ENCODE measurements at regions not wholly inside any gene's neighbourhood (a gene's known extent, or its start where the extent isn't known, plus 50 kb on each side); places are given as distances from the start of the nearest gene placed in this dataset.

DNA sequence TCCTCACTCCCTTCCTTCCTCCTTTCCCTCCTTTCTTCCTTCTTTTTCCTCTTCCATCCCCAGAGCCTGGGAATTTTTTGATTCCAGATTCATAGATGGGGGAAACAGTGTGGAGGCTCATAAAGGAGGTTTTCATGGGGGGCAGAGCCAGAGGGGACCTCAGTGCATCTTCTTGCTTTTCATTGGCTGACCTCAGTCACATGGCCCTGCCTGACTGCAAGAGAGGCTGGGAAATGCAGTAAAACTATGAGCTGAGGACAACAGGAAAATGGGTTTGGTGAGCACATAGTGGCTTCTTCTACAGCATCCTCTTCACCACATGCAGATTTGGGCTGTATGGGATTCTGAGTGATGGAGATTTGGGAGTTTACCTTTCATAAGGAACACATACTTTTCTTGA, 437.1 kb upstream of the TBX3 start:
- Histone ChIP-seq H3K27me3 (no peaks in the 10 kb centered on the region), H3K4me3 (no peak overlapping the region), H3K36me3 (no peaks in the 10 kb centered on the region), H3K27ac (no peak overlapping the region), H3K4me1 (no peaks in the 10 kb centered on the region), H3K9me3 (no peaks in the 10 kb centered on the region)
- intact Hi-C loops (cut with DNase I; ENCODE audit: low total_unique reads) = no loop called here
- DNase-seq (ENCODE audit: low spot score in 2 of 2) = no peak
- TF ChIP-seq POLR2AphosphoS5 (IDR thresholded peaks at IDR 0.05) = no peak
- TF ChIP-seq, protein P1, sequence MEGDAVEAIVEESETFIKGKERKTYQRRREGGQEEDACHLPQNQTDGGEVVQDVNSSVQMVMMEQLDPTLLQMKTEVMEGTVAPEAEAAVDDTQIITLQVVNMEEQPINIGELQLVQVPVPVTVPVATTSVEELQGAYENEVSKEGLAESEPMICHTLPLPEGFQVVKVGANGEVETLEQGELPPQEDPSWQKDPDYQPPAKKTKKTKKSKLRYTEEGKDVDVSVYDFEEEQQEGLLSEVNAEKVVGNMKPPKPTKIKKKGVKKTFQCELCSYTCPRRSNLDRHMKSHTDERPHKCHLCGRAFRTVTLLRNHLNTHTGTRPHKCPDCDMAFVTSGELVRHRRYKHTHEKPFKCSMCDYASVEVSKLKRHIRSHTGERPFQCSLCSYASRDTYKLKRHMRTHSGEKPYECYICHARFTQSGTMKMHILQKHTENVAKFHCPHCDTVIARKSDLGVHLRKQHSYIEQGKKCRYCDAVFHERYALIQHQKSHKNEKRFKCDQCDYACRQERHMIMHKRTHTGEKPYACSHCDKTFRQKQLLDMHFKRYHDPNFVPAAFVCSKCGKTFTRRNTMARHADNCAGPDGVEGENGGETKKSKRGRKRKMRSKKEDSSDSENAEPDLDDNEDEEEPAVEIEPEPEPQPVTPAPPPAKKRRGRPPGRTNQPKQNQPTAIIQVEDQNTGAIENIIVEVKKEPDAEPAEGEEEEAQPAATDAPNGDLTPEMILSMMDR (IDR thresholded peaks at IDR 0.05) = no peak
- TF ChIP-seq POLR2A (IDR thresholded peaks at IDR 0.05) = no peak

DNA sequence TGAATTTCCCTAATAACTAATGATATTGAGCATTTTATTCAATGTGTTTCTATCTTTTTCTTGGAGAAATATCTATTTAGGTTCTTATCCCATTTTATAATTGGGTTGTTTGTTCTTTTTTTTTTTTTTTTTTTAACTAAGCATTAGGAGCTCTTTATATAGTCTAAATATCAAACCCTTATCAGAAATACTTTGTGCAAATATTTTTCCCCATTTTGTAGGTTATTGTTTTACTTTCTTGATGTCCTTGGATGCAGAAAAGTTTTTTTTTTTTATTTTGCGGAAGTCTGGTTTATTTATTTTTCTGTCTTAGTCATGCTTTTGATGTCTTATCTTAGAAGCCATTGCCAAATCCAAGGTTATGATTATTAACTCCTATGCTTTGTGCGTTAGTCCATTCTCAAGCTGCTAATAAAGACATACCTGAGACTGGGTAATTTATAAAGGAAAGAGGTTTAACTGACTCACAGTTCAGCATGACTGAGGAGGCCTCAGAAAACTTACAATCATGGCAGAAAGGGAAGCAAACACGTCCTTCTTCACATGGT, 434.3 kb upstream of the TBX3 start:
- H3K4me3 ChIP-seq = no peak overlapping the region
- intact Hi-C loops (cut with DNase I; ENCODE audit: low total_unique reads) = loop anchor here (5.0 kb wide), 1 partner anchor 534 kb away; no protein-coding TSS in a partner anchor
- H3K9me3 ChIP-seq = no peaks in the 10 kb centered on the region
- TF ChIP-seq POLR2AphosphoS5 (IDR thresholded peaks at IDR 0.05) (no peak), POLR2A (IDR thresholded peaks at IDR 0.05) (no peak)
- TF ChIP-seq, protein P1 (IDR thresholded peaks at IDR 0.05) = no peak
- no peaks in the 10 kb centered on the region for H3K4me1 ChIP-seq
- no peak overlapping the region for H3K27ac ChIP-seq
- no peaks in the 10 kb centered on the region for H3K27me3 ChIP-seq
- DNase-seq (ENCODE audit: low spot score in 2 of 2) = no peak
- H3K36me3 ChIP-seq = no peaks in the 10 kb centered on the region

DNA sequence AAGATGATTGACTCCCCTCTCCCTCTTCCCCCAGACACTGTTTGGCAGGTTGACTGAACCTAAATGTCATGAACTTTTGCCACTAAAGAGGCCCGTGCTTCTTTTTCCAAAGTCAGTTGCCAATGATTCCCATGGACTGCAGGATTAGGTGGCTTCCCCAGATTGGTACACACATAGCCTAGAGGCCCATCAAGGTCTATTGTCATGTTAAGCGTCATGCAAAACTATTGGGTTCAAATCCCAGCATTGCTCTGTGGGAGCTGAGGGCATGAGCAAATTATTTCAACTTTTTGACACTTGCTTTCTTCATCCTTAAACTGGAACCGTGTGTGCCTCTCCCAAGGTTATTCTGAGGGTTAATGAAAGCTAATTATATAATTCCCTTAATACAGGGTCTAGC, 430.2 kb upstream of the TBX3 start:
- Histone ChIP-seq H3K27ac (no peak overlapping the region), H3K36me3 (no peaks in the 10 kb centered on the region), H3K27me3 (no peaks in the 10 kb centered on the region), H3K9me3 (no peaks in the 10 kb centered on the region), H3K4me1 (no peaks in the 10 kb centered on the region), H3K4me3 (no peak overlapping the region)
- no peak for DNase-seq (ENCODE audit: low spot score in 2 of 2)
- intact Hi-C loops (cut with DNase I; ENCODE audit: low total_unique reads) = no loop called here
- no peak for TF ChIP-seq POLR2A (IDR thresholded peaks at IDR 0.05)
- no peak for TF ChIP-seq POLR2AphosphoS5 (IDR thresholded peaks at IDR 0.05)
- TF ChIP-seq, protein P1 (IDR thresholded peaks at IDR 0.05) = no peak

DNA sequence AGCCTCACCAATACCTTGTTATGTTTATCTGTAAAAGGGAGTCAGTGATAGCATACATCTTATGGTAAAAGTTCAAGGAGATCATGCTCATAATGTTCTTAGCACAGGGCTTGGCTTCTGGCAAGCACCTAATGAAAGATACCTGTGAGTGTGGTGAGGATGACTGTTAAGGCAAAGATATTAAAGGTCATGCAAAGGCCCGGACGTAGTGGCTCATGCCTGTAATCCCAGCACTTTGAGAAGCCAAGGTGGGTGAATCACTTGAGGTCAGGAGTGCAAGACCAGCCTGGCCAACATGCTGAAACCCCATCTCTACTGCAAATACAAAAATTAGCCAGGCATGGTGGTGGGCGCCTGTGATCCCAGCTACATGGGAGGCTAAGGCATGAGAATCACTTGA, 425.9 kb upstream of the TBX3 start:
- no peak overlapping the region for H3K27ac ChIP-seq
- no peaks in the 10 kb centered on the region for H3K36me3 ChIP-seq
- no peak overlapping the region for H3K4me3 ChIP-seq
- H3K9me3 ChIP-seq = no peaks in the 10 kb centered on the region
- DNase-seq (ENCODE audit: low spot score in 2 of 2) = no peak
- TF ChIP-seq POLR2A (IDR thresholded peaks at IDR 0.05) (no peak), POLR2AphosphoS5 (IDR thresholded peaks at IDR 0.05) (no peak)
- TF ChIP-seq, protein P1 (IDR thresholded peaks at IDR 0.05) = no peak
- intact Hi-C loops (cut with DNase I; ENCODE audit: low total_unique reads) = no loop called here
- no peaks in the 10 kb centered on the region for H3K27me3 ChIP-seq
- H3K4me1 ChIP-seq = no peaks in the 10 kb centered on the region

DNA sequence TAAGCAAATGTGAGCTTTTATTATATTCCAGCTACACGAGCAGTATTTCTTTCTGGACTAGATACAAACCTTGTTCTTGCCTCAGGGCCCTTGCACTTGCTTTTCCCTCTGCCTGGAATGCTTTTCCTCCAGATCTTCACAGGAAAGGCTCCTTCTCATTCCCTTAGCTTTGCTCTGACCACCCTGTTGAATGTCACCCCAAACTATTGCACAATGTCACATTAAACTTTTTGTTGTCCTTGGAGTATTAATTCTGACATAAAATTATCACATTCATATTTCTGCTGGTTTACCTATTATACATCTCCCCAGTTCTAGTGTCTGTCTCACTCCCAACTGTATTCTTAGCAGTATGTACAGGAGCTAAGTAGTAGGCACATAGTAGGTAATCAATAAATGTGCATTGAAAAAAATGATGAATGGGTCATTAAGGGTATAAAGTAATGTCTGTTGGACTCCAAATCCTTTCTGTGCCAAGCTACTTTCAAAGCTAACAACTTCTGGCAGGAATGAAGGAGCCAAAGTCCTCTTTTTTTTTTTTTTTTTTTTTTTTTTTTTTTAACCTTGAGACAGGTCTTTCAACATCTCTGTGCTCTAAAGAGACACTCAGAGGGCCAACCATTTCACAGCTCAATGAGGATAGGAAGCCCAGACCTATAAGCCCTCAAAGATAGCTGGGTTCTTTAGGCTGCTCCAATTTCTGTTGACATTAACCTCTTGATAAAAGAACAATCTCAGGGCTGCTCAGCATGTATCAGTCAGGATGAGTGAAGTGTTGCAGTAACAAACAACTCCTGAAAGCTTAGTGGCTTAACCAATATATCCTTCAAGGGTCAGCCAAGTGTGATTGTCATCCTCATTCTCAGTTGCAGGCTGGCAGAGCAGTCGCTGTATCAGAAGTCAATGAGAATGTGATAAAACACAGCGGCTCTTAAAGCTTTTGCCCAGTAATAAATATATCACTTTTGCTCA, 424.4 kb upstream of the TBX3 start:
- no peaks in the 10 kb centered on the region for H3K9me3 ChIP-seq
- intact Hi-C loops (cut with DNase I; ENCODE audit: low total_unique reads) = no loop called here
- no peak overlapping the region for H3K4me3 ChIP-seq
- no peak overlapping the region for H3K27ac ChIP-seq
- no peaks in the 10 kb centered on the region for H3K27me3 ChIP-seq
- no peaks in the 10 kb centered on the region for H3K4me1 ChIP-seq
- no peak for DNase-seq (ENCODE audit: low spot score in 2 of 2)
- H3K36me3 ChIP-seq = no peaks in the 10 kb centered on the region
- TF ChIP-seq POLR2A (IDR thresholded peaks at IDR 0.05) (no peak), POLR2AphosphoS5 (IDR thresholded peaks at IDR 0.05) (no peak)
- TF ChIP-seq, protein P1 (IDR thresholded peaks at IDR 0.05) = no peak
